ENCODE measurements at regions not wholly inside any gene's neighbourhood (a gene's known extent, or its start where the extent isn't known, plus 50 kb on each side); places are given as distances from the start of the nearest gene placed in this dataset.

GRCh38 chr5:154593071-154593470, 115.0 kb upstream of the HAND1 start:
- no peak for TF ChIP-seq SP1 (IDR thresholded peaks at IDR 0.05; ENCODE audit: low read depth)
- TF ChIP-seq, protein P1, sequence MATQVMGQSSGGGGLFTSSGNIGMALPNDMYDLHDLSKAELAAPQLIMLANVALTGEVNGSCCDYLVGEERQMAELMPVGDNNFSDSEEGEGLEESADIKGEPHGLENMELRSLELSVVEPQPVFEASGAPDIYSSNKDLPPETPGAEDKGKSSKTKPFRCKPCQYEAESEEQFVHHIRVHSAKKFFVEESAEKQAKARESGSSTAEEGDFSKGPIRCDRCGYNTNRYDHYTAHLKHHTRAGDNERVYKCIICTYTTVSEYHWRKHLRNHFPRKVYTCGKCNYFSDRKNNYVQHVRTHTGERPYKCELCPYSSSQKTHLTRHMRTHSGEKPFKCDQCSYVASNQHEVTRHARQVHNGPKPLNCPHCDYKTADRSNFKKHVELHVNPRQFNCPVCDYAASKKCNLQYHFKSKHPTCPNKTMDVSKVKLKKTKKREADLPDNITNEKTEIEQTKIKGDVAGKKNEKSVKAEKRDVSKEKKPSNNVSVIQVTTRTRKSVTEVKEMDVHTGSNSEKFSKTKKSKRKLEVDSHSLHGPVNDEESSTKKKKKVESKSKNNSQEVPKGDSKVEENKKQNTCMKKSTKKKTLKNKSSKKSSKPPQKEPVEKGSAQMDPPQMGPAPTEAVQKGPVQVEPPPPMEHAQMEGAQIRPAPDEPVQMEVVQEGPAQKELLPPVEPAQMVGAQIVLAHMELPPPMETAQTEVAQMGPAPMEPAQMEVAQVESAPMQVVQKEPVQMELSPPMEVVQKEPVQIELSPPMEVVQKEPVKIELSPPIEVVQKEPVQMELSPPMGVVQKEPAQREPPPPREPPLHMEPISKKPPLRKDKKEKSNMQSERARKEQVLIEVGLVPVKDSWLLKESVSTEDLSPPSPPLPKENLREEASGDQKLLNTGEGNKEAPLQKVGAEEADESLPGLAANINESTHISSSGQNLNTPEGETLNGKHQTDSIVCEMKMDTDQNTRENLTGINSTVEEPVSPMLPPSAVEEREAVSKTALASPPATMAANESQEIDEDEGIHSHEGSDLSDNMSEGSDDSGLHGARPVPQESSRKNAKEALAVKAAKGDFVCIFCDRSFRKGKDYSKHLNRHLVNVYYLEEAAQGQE (IDR thresholded peaks at IDR 0.05; ENCODE audit: low read depth): no peak
- TF ChIP-seq POLR2AphosphoS5 (IDR thresholded peaks at IDR 0.05; ENCODE audit: low read depth, low read length): no peak
- TF ChIP-seq, protein P2, sequence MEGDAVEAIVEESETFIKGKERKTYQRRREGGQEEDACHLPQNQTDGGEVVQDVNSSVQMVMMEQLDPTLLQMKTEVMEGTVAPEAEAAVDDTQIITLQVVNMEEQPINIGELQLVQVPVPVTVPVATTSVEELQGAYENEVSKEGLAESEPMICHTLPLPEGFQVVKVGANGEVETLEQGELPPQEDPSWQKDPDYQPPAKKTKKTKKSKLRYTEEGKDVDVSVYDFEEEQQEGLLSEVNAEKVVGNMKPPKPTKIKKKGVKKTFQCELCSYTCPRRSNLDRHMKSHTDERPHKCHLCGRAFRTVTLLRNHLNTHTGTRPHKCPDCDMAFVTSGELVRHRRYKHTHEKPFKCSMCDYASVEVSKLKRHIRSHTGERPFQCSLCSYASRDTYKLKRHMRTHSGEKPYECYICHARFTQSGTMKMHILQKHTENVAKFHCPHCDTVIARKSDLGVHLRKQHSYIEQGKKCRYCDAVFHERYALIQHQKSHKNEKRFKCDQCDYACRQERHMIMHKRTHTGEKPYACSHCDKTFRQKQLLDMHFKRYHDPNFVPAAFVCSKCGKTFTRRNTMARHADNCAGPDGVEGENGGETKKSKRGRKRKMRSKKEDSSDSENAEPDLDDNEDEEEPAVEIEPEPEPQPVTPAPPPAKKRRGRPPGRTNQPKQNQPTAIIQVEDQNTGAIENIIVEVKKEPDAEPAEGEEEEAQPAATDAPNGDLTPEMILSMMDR (IDR thresholded peaks at IDR 0.05 in 2 of 3, conservative IDR thresholded peaks at IDR 0.05 in 1 of 3; ENCODE audit: borderline replicate concordance in 1 of 3, insufficient read depth in 1 of 3, low read depth in 2 of 3, low read length in 2 of 3): no peak
- no peak for TF ChIP-seq POLR2A (IDR thresholded peaks at IDR 0.05; ENCODE audit: borderline replicate concordance, extremely low read depth, insufficient read depth, insufficient read length)
- TF ChIP-seq EZH2 (IDR thresholded peaks at IDR 0.05): no peak
- no peak for TF ChIP-seq RAD21 (IDR thresholded peaks at IDR 0.05; ENCODE audit: low read depth)
- no peak for TF ChIP-seq SRF (IDR thresholded peaks at IDR 0.05; ENCODE audit: low read depth)
- no peak for TF ChIP-seq JUND (IDR thresholded peaks at IDR 0.05)
- TF ChIP-seq CEBPB (IDR thresholded peaks at IDR 0.05; ENCODE audit: low read depth): 0 out of 2 replicates have a peak, but pooled peaks have one; percentile 31
- TF ChIP-seq, protein P3, sequence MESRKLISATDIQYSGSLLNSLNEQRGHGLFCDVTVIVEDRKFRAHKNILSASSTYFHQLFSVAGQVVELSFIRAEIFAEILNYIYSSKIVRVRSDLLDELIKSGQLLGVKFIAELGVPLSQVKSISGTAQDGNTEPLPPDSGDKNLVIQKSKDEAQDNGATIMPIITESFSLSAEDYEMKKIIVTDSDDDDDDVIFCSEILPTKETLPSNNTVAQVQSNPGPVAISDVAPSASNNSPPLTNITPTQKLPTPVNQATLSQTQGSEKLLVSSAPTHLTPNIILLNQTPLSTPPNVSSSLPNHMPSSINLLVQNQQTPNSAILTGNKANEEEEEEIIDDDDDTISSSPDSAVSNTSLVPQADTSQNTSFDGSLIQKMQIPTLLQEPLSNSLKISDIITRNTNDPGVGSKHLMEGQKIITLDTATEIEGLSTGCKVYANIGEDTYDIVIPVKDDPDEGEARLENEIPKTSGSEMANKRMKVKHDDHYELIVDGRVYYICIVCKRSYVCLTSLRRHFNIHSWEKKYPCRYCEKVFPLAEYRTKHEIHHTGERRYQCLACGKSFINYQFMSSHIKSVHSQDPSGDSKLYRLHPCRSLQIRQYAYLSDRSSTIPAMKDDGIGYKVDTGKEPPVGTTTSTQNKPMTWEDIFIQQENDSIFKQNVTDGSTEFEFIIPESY (IDR thresholded peaks at IDR 0.05; ENCODE audit: extremely low read depth, insufficient replicate concordance, low read length): no peak
- TF ChIP-seq ATF3 (IDR thresholded peaks at IDR 0.05): no peak
- no peak for TF ChIP-seq ZNF274 (IDR thresholded peaks at IDR 0.05; ENCODE audit: low read depth, low read length)
